Fibroblast of mammary gland (primary cell): ENCODE measurements at regions not wholly inside any gene's neighbourhood (a gene's known extent, or its start where the extent isn't known, plus 50 kb on each side); places are given as distances from the start of the nearest gene placed in this dataset.

ENCODE experiments used
- DNase-seq: peaks from one replicate; pipeline ENCODE4 v3.0.0-alpha.2; 2010; ENCODE audit warnings: low read depth
- H3K4me3 ChIP-seq: 2 replicates; pipeline ENCODE4 v1.5.1; 2011; ENCODE audit warnings: low read depth, mild to moderate bottlenecking, low read length, moderate library complexity; ENCODE audit not compliant: control insufficient read depth
- CTCF ChIP-seq: conservative IDR thresholded peaks from 2 replicates; pipeline ENCODE4 v1.5.1; 2011; ENCODE audit warnings: low read depth, low read length, inconsistent platforms; ENCODE audit not compliant: control insufficient read depth, insufficient read depth

DNA sequence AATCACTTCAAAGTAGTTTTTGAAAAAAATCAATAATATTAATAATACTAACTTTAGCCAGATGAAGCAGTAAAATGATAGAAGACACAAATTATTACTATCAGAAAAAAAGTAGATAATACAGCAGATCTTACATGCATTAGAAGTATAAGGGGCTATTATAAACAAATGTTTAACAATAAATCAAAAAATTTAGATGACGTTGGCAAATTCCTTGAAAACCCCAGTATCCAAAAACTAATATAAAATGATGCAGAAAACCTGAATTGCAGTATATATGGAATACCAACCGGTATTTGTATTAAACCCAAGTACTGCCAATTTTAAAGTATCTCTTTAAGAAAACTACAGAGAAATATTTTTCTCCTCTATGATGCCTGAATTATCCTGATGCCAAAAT is 573.3 kb upstream of the CTNND2 start:
- no peak for DNase-seq
- no peak for TF ChIP-seq CTCF
- no peak overlapping the region for H3K4me3 ChIP-seq

- H3K4me3 ChIP-seq = no peak overlapping the region
- no peak for TF ChIP-seq CTCF
- no peak for DNase-seq
These were observed 563.6 kb upstream of the CTNND2 start for GRCh38 chr5:12467799-12468198.

DNA sequence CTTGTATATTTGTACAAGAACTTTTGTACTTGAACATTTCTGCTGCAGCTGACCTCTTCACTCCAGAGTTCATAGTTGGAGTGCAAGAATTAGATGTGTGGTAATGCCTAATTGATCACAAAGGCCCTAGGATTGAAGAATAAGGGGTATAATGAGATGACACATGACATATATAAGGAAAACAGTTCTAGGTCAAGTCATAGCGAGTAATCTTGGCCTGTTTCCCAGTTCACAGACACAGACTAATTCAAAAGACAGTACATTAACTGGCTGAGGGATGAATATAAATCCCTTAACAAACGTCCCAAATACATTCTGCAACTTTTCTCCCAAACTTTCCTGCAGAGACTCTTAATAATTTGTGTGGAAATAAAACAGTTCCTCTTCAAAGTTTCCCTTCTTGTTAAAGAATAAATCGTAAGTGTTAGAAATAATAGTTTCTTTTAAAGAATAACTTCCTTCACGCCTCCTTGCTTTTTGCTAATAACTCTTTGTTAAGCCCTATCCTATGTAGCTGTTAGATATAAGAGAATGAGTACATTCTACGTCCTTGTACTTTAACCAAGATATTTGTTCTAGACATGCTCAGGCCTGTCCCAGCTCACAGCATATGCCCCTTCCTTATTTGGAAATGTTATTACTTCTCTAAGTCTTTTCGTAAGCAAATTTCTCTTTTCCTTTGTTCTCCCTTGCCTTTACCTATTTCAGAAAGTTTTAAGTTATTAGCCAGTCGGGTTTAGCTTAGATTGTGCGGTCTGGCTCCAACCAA is 556.4 kb upstream of the CTNND2 start:
- peak; percentile 1 for DNase-seq
- no peak overlapping the region for H3K4me3 ChIP-seq
- no peak for TF ChIP-seq CTCF

DNA sequence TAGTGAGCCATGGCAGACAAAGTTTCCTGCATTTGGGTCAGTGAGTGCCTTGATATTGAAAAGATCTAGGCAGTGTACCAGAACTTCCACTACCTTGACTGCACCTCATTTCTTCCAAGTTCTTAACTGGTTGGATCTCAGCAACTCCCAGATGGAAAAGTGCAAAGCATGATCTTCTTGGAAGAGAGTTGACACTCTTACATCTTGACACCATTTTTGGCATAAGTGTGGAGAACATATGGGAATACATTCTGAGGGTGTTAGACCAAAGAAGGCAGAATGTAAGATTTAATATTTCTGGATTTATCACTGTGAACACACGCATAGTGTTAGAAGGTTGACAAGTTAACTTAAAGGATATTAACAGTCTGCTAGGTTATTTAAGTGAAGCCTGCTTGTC is 555.1 kb upstream of the CTNND2 start:
- TF ChIP-seq CTCF = no peak
- DNase-seq = no peak

DNA sequence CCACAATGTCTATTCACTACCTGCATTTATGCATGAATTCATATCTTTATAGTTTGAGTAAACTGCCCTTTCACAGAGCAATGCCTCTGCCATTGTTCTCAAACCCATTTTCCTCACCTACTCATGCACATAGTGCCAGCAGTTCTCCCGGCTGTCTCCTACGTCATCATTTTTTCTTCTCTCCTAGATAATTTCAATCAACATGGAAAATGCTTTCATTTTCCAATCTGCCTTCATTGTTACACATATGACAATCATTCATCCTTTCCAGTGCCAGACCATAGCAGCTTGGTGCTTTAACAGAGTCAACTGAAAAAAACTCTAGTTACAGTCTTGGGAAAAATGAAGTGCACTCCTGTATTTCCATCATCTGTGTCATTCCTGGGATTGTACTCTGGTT is 514.8 kb upstream of the CTNND2 start:
- no peak for TF ChIP-seq CTCF
- DNase-seq = no peak
- no peak overlapping the region for H3K4me3 ChIP-seq

More for the DNA sequence above, 555.1 kb upstream of the CTNND2 start:
- H3K4me3 ChIP-seq = no peak overlapping the region

- no peak overlapping the region for H3K4me3 ChIP-seq
- DNase-seq = no peak
- no peak for TF ChIP-seq CTCF
These were observed 509.3 kb upstream of the CTNND2 start for GRCh38 chr5:12413585-12413984.

DNA sequence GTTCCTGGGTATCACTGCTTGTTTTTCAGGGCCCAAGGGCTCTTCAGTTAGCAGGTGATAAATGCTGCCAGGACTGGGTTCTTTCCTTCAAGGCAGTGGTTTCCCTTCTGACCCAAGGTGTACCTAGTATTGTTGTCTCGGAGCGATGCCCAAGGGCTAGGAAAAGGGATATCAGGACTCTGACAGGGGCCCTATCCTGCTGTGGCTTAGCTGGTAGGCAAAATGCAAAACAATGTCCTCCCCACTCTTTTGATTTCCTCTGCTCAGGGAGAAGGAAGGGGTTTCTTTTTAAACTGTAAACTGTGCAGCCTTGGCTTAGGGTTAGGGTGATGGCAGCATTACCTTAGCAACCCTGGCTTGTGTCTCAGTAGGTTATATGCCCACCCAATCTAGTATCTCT is 508.8 kb upstream of the CTNND2 start:
- no peak overlapping the region for H3K4me3 ChIP-seq
- no peak for DNase-seq
- no peak for TF ChIP-seq CTCF
